ENCODE measurements at regions not wholly inside any gene's neighbourhood (a gene's known extent, or its start where the extent isn't known, plus 50 kb on each side); places are given as distances from the start of the nearest gene placed in this dataset.

DNA sequence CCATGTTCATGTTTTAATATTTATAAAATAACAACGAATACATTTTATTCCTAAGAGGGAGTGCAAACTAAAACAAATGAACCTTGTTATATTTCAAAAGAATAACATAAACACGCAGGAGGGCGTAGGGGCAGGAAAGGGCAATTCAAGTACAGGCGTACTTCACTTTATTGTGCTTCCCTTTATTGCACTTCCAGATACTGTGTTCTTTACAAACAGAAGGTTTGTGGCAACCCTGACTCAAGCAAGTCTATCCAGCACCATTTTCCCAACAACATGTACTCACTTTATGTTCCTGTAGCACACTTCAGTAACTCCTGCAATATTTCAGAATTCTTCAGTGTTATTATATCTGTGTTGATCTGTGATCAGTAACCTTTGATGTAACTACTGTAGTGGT, 84.6 kb upstream of the PLEKHA5 start:
- no peak for ATAC-seq
- no peak for TF ChIP-seq ZFP3 (CRISPR knock-in tag; IDR thresholded peaks at IDR 0.05)
- TF ChIP-seq RARB (CRISPR knock-in tag; IDR thresholded peaks at IDR 0.05): no peak
- no peak for TF ChIP-seq OSR1 (CRISPR knock-in tag; IDR thresholded peaks at IDR 0.05)
- TF ChIP-seq ZNF565 (CRISPR knock-in tag; conservative IDR thresholded peaks at IDR 0.05; ENCODE audit: low read depth): no peak
- no peak for TF ChIP-seq POU6F1 (CRISPR knock-in tag; IDR thresholded peaks at IDR 0.05; ENCODE audit: borderline replicate concordance, low read depth)
- no peak for TF ChIP-seq ZC3H10 (CRISPR knock-in tag; IDR thresholded peaks at IDR 0.05)
- no peak for TF ChIP-seq ZFP30 (CRISPR knock-in tag; IDR thresholded peaks at IDR 0.05)
- TF ChIP-seq PATZ1 (CRISPR knock-in tag; IDR thresholded peaks at IDR 0.05; ENCODE audit: borderline replicate concordance): no peak
- no peak for TF ChIP-seq GLIS3 (CRISPR knock-in tag; IDR thresholded peaks at IDR 0.05)
- TF ChIP-seq BACH2 (CRISPR knock-in tag; IDR thresholded peaks at IDR 0.05; ENCODE audit: borderline replicate concordance): no peak
- TF ChIP-seq ARNTL (CRISPR knock-in tag; IDR thresholded peaks at IDR 0.05; ENCODE audit: borderline replicate concordance, low read depth): no peak
- TF ChIP-seq, protein P1, sequence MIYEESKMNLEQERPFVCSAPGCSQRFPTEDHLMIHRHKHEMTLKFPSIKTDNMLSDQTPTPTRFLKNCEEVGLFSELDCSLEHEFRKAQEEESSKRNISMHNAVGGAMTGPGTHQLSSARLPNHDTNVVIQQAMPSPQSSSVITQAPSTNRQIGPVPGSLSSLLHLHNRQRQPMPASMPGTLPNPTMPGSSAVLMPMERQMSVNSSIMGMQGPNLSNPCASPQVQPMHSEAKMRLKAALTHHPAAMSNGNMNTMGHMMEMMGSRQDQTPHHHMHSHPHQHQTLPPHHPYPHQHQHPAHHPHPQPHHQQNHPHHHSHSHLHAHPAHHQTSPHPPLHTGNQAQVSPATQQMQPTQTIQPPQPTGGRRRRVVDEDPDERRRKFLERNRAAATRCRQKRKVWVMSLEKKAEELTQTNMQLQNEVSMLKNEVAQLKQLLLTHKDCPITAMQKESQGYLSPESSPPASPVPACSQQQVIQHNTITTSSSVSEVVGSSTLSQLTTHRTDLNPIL (CRISPR knock-in tag; IDR thresholded peaks at IDR 0.05; ENCODE audit: low read depth): no peak
- no peak for TF ChIP-seq TCF4 (CRISPR knock-in tag; IDR thresholded peaks at IDR 0.05; ENCODE audit: borderline replicate concordance)
- no peak for TF ChIP-seq ZNF70 (CRISPR knock-in tag; IDR thresholded peaks at IDR 0.05)
- no peak for TF ChIP-seq TOX (CRISPR knock-in tag; IDR thresholded peaks at IDR 0.05; ENCODE audit: borderline replicate concordance)
- no peak for TF ChIP-seq ISL1 (CRISPR knock-in tag; IDR thresholded peaks at IDR 0.05)

DNA sequence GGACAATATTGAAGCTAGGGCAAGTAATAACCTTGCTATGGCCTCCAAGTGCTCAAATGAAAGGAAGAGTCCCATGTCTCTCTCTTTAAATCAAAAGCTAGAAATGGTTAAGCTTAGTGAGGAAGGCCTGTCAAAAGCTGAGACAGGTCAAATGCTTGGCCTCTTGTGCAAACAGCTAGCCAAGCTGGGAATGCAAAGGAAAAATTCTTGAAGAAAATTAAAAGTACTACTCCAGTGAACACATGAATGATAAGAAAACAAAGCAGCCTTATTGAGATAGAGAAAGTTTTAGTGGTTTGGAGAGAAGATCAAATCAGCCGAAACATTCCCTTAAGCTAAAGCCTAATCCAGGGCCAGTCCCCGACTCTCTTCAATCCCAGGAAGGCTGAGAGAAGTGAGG, 84.1 kb upstream of the PLEKHA5 start:
- ATAC-seq: no peak

DNA sequence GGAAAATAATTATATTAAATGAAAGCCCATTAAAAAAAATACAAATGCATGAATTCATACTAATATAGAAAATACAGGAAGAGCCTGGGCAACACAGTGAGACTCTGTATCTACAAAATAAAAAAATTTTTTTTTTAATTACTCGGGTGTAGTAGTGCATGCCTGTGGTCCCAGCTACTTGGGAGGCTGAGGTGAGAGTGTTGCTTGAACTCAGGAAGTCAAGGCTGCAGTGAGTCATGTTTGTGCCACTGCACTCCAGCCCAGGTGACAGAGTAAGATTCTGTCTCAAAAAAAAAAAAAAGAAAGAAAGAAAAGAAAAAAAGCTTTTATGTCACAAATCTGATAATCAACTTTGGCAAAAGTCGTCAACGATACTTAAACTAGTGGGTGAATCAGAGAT, 80.6 kb upstream of the PLEKHA5 start:
- TF ChIP-seq PPARA (CRISPR knock-in tag; IDR thresholded peaks at IDR 0.05; ENCODE audit: borderline replicate concordance): no peak
- TF ChIP-seq PATZ1 (CRISPR knock-in tag; IDR thresholded peaks at IDR 0.05; ENCODE audit: borderline replicate concordance): no peak
- no peak for TF ChIP-seq OSR1 (CRISPR knock-in tag; IDR thresholded peaks at IDR 0.05)
- TF ChIP-seq ZNF565 (CRISPR knock-in tag; conservative IDR thresholded peaks at IDR 0.05; ENCODE audit: low read depth): no peak
- no peak for TF ChIP-seq ZNF8 (CRISPR knock-in tag; IDR thresholded peaks at IDR 0.05)
- TF ChIP-seq SNAI2 (CRISPR knock-in tag; IDR thresholded peaks at IDR 0.05): no peak
- TF ChIP-seq RARB (CRISPR knock-in tag; IDR thresholded peaks at IDR 0.05): no peak
- ATAC-seq: peak; percentile 40; the same call in 2 of the 3 replicates

More for the DNA sequence above, 84.1 kb upstream of the PLEKHA5 start:
- TF ChIP-seq OSR1 (CRISPR knock-in tag; IDR thresholded peaks at IDR 0.05): no peak
- TF ChIP-seq CSDC2 (CRISPR knock-in tag; IDR thresholded peaks at IDR 0.05): no peak
- TF ChIP-seq ZNF565 (CRISPR knock-in tag; conservative IDR thresholded peaks at IDR 0.05; ENCODE audit: low read depth): no peak
- TF ChIP-seq PPARA (CRISPR knock-in tag; IDR thresholded peaks at IDR 0.05; ENCODE audit: borderline replicate concordance): no peak
- TF ChIP-seq ESRRG (CRISPR knock-in tag; IDR thresholded peaks at IDR 0.05): no peak
- TF ChIP-seq PATZ1 (CRISPR knock-in tag; IDR thresholded peaks at IDR 0.05; ENCODE audit: borderline replicate concordance): no peak
- no peak for TF ChIP-seq ZFP30 (CRISPR knock-in tag; IDR thresholded peaks at IDR 0.05)
